Amniotic stem cell (primary cell): ENCODE measurements at regions not wholly inside any gene's neighbourhood (a gene's known extent, or its start where the extent isn't known, plus 50 kb on each side); places are given as distances from the start of the nearest gene placed in this dataset.

ENCODE experiments used
- DNase-seq: peaks from one replicate; lab custom pipeline; 2025; lab: John Stamatoyannopoulos, UW

GRCh38 chr11:121792185-121792584 is 323.8 kb downstream of the BLID start:
- DNase-seq = no peak

- DNase-seq = no peak
Measured at GRCh38 chr11:121790430-121790829, 325.6 kb downstream of the BLID start.

- DNase-seq = no peak
Measured at GRCh38 chr11:121780971-121781370, 328.2 kb upstream of the SORL1-AS1 start.

- DNase-seq = no peak
Measured at GRCh38 chr11:121777056-121777455, 324.3 kb upstream of the SORL1-AS1 start.

- no peak for DNase-seq
Measured at GRCh38 chr11:121775276-121775675, 322.5 kb upstream of the SORL1-AS1 start.

GRCh38 chr11:121773076-121773475 is 320.3 kb upstream of the SORL1-AS1 start:
- no peak for DNase-seq

- DNase-seq = no peak
Measured at GRCh38 chr11:121770939-121771595, 318.3 kb upstream of the SORL1-AS1 start.

- DNase-seq = no peak
Measured at GRCh38 chr11:121769191-121769590, 316.4 kb upstream of the SORL1-AS1 start.

GRCh38 chr11:121767433-121767832 is 314.7 kb upstream of the SORL1-AS1 start:
- DNase-seq = no peak

- DNase-seq = no peak
Measured at GRCh38 chr11:121766991-121767390, 314.2 kb upstream of the SORL1-AS1 start.

- no peak for DNase-seq
Measured at GRCh38 chr11:121766166-121766565, 313.4 kb upstream of the SORL1-AS1 start.

- DNase-seq = no peak
Measured at GRCh38 chr11:121763526-121763925, 310.8 kb upstream of the SORL1-AS1 start.

GRCh38 chr11:121762820-121763219 is 310.1 kb upstream of the SORL1-AS1 start:
- DNase-seq = no peak

GRCh38 chr11:121761186-121761585 is 308.4 kb upstream of the SORL1-AS1 start:
- no peak for DNase-seq

- DNase-seq = no peak
Measured at GRCh38 chr11:121757480-121758125, 304.8 kb upstream of the SORL1-AS1 start.

- DNase-seq = no peak
Measured at GRCh38 chr11:121755906-121756305, 303.1 kb upstream of the SORL1-AS1 start.

- DNase-seq = no peak
Measured at GRCh38 chr11:121755191-121755590, 302.4 kb upstream of the SORL1-AS1 start.

- no peak for DNase-seq
Measured at GRCh38 chr11:121754598-121754997, 301.8 kb upstream of the SORL1-AS1 start.

GRCh38 chr11:121749691-121750090 is 296.9 kb upstream of the SORL1-AS1 start:
- no peak for DNase-seq

GRCh38 chr11:121748068-121748467 is 295.3 kb upstream of the SORL1-AS1 start:
- DNase-seq = no peak

GRCh38 chr11:121743285-121743684 is 290.5 kb upstream of the SORL1-AS1 start:
- no peak for DNase-seq

- DNase-seq = no peak
Measured at GRCh38 chr11:121741761-121742361, 289.1 kb upstream of the SORL1-AS1 start.

GRCh38 chr11:121741351-121741760 is 288.6 kb upstream of the SORL1-AS1 start:
- DNase-seq = no peak
